ENCODE measurements at regions not wholly inside any gene's neighbourhood (a gene's known extent, or its start where the extent isn't known, plus 50 kb on each side); places are given as distances from the start of the nearest gene placed in this dataset.

- no peak for TF ChIP-seq CTCF (IDR thresholded peaks at IDR 0.05; ENCODE audit: insufficient read depth, low read length, poor library complexity, severe bottlenecking)
- H3K36me3 ChIP-seq (ENCODE audit: control insufficient read depth, insufficient read depth, low read length), result no peaks in the 10 kb centered on the region
- no peak for DNase-seq (ENCODE audit: low read depth)
- no peaks in the 10 kb centered on the region for H3K27me3 ChIP-seq (ENCODE audit: control insufficient read depth, insufficient read depth, low read length)
- H3K4me3 ChIP-seq (ENCODE audit: low read depth, low read length), result no peak overlapping the region
Measured at GRCh38 chr3:160134454-160134853, 90.8 kb upstream of the C3orf80 start.

DNA sequence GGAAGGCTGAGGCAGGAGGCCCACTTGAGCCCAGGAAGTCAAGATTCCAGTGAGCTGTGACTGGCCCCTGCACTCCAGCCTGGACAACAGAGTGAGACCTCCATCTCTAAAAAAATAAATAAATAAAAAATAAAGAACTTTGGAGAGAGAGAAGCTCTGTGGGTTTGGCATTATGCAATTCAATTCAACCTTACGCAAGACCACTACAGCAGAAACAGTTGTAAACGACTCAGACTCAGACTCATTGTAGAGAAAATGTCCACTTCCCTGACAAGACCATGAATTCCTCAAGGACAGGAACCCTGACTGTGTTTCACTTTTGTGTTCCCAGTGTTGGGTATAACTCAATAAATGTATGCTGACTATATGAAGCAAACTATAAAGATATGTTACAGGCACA lies 90.3 kb upstream of the C3orf80 start:
- Histone ChIP-seq H3K4me3 (ENCODE audit: low read depth, low read length) (no peak overlapping the region), H3K27me3 (ENCODE audit: control insufficient read depth, insufficient read depth, low read length) (no peaks in the 10 kb centered on the region), H3K36me3 (ENCODE audit: control insufficient read depth, insufficient read depth, low read length) (no peaks in the 10 kb centered on the region)
- DNase-seq (ENCODE audit: low read depth), result no peak
- no peak for TF ChIP-seq CTCF (IDR thresholded peaks at IDR 0.05; ENCODE audit: insufficient read depth, low read length, poor library complexity, severe bottlenecking)

DNA sequence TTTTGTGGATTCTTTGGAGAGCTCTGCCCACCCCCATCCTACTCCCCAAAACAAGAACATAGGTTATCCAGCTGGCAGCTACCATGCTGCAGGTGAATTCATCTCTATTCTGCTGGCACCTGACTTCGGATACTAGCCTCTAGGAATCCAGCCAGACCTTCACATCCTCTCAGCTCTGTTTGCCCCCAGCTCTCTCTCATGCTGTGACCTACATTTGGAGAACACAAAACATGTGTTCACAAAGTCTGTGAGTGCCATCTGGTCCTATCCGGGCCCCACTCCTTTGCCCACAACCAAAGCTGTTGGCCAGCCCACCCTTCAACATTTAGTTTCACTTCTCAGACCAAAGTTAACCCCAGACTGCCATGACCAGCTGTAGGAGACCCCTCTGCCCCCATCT lies 89.4 kb upstream of the C3orf80 start:
- no peak for DNase-seq (ENCODE audit: low read depth)
- no peak overlapping the region for H3K4me3 ChIP-seq (ENCODE audit: low read depth, low read length)
- no peaks in the 10 kb centered on the region for H3K36me3 ChIP-seq (ENCODE audit: control insufficient read depth, insufficient read depth, low read length)
- TF ChIP-seq CTCF (IDR thresholded peaks at IDR 0.05; ENCODE audit: insufficient read depth, low read length, poor library complexity, severe bottlenecking), result no peak
- H3K27me3 ChIP-seq (ENCODE audit: control insufficient read depth, insufficient read depth, low read length), result no peaks in the 10 kb centered on the region

DNA sequence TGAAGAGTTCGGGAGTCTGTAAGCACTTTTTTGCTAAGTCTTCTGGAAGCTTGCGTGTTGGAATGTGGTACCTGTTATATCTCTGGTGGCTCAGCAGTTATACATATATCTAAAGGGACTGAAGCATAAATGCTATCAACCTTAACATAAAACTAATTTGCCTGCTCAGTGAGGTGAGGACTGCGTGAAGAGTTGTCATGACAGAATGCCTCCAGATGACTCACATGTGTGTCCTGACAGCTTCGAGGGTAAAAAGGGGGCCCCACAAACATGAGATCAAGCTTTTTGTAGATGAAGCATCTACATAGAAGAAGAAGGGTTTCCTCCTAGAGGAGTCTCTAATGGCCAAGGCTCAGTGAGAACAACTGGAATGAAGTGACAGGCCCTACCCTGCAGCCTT lies 88.8 kb upstream of the C3orf80 start:
- Histone ChIP-seq H3K27me3 (ENCODE audit: control insufficient read depth, insufficient read depth, low read length) (no peaks in the 10 kb centered on the region), H3K4me3 (ENCODE audit: low read depth, low read length) (no peak overlapping the region), H3K36me3 (ENCODE audit: control insufficient read depth, insufficient read depth, low read length) (no peaks in the 10 kb centered on the region)
- DNase-seq (ENCODE audit: low read depth), result no peak
- no peak for TF ChIP-seq CTCF (IDR thresholded peaks at IDR 0.05; ENCODE audit: insufficient read depth, low read length, poor library complexity, severe bottlenecking)

DNA sequence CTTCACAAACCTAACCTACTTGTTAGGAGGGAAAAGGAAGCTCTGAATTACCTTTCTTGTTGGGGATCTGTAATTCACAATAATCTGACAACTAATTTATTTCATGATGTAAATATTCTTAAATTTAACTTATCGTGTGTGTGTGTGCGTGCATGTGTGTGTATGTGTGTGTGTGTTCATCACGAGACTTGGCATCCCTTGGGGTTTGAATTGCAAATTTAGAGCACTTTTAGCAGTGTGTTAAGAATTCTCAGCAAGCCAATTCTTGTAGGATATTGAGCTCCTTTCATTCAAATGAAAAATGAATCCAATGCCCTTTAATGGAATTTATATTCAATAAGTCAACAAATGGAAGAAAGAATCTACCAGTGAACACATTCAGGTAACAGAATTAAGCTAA lies 85.9 kb upstream of the C3orf80 start:
- TF ChIP-seq CTCF (IDR thresholded peaks at IDR 0.05; ENCODE audit: insufficient read depth, low read length, poor library complexity, severe bottlenecking), result no peak

GRCh38 chr3:160140756-160141155 lies 84.5 kb upstream of the C3orf80 start:
- DNase-seq (ENCODE audit: low read depth), result no peak
- Histone ChIP-seq H3K27me3 (ENCODE audit: control insufficient read depth, insufficient read depth, low read length) (no peaks in the 10 kb centered on the region), H3K36me3 (ENCODE audit: control insufficient read depth, insufficient read depth, low read length) (no peaks in the 10 kb centered on the region), H3K4me3 (ENCODE audit: low read depth, low read length) (no peak overlapping the region)
- no peak for TF ChIP-seq CTCF (IDR thresholded peaks at IDR 0.05; ENCODE audit: insufficient read depth, low read length, poor library complexity, severe bottlenecking)

More for the DNA sequence above, 85.9 kb upstream of the C3orf80 start:
- Histone ChIP-seq H3K4me3 (ENCODE audit: low read depth, low read length) (no peak overlapping the region), H3K36me3 (ENCODE audit: control insufficient read depth, insufficient read depth, low read length) (no peaks in the 10 kb centered on the region), H3K27me3 (ENCODE audit: control insufficient read depth, insufficient read depth, low read length) (no peaks in the 10 kb centered on the region)
- DNase-seq (ENCODE audit: low read depth), result no peak
